ENCODE measurements at regions not wholly inside any gene's neighbourhood (a gene's known extent, or its start where the extent isn't known, plus 50 kb on each side); places are given as distances from the start of the nearest gene placed in this dataset.
"Not testable (repeated sequence)": the region's sequence is repeated elsewhere in the genome, so short reads cannot be mapped to it uniquely, and the experiment has no call there.

DNA sequence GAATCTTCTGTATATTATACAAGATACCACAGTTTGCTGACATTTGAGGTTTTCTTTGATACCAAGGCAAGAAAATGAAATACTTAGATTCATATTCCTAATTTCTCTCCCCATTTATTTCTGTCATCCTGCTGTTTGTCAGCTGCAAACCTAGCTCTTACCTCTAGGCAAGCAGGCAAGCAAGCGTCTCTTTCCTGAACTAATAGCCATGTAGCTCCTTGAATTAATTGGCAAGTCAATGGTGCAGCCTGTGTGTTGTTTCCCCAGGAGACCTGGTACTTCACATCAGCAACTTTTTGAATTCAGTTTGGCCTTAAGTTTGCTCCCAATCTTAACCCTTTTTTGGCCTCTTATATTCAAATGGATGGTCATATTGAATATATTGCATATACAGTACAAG, 573.6 kb upstream of the ARRDC3 start:
- no peak for DNase-seq

DNA sequence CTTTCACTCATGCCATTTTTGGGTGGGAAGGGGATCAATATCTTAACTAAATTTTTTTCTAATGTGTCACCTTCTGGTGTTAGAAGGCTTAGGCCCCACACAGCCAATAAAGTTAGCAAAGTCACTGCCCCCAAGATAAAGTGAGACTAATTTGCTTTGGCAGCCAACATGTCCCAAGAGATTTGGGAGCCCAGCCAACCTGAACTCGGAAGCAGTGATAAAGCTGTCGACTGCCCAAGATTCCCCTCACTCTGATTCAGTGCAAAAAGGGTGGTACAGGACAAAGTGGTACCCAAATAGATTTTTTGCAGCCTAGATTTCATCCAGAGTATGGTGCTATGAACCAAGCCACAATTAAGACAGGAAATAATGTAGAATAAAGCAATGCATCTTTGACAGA, 572.5 kb upstream of the ARRDC3 start:
- DNase-seq: no peak

DNA sequence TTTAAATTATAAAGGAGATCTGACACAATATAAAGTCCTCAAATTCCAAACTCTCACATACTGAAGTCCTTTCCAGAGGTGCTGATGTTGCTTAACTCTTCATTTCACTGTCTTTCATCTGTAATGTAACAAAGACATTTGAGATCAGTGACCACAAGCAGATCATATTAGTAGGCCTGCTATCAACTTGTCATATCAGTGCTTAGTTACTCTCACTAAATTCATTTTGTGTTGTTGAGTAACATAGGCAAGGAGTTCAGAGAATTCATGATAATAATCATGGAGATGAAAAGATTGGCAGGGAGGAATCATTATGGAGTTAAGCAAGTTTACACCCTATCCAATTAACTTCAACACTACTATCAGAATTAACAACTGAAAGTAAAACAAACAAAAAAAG, 571.0 kb upstream of the ARRDC3 start:
- no peak for DNase-seq

DNA sequence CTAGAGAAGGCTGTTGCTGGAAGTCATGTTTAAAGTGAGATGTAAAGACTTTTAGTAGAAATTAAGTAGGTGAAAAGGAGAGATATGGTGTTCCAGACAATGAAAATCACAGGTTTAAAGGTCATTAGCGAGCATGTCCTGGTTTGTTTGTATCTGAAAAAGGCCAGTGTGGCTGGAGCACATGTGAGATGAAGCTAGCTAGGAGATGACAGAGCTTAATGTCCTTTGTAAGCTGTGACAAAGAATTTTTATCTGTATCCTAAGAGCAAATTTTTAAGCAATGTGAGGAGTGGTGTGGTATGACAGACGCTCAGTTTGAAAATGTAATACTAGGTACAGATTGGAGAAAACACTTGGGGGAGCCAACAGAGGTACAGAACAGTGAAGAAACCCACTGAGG, 567.2 kb upstream of the ARRDC3 start:
- no peak for DNase-seq

DNA sequence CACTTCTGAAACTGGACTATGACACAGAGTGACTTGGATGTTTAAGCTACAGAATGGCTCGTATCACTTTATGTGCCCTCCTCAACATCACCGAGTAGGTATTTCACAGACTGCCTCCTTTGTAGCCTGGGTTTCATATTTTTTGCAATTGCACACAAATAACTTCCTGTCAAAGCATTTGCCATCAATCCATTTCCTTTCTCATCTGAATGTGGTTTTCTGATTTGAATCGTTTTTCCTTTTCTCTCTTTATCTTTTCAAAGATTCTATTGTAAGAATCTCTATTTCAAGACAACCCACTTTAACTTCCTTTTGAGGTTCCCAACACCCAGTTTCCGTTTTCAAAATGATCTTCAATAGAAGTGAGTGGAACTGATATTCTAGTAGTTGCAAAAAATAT, 563.8 kb upstream of the ARRDC3 start:
- DNase-seq: peak in 1 of 2 experiments; percentile 14

DNA sequence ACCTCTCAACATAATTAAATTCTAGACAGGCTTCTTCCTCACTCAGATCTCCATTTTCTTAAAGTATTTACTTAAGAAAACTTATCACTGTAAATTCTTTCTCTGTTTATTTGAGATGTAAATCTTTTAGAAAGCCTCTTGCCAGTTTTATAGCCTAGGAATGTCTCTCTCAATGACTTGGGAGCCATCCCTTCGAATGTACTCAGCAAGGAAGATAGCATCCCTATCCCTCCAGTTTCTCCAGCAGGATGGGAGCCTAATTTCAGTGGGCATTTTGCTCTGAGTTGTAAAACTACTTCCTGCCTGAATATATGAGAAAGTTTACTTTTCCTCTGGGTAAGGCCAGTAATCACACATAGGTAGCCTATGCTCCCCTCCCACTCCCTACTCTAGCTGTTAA, 558.5 kb upstream of the ARRDC3 start:
- no peak for DNase-seq

GRCh38 chr5:91938441-91938840, 555.3 kb upstream of the ARRDC3 start:
- no peak for DNase-seq

DNA sequence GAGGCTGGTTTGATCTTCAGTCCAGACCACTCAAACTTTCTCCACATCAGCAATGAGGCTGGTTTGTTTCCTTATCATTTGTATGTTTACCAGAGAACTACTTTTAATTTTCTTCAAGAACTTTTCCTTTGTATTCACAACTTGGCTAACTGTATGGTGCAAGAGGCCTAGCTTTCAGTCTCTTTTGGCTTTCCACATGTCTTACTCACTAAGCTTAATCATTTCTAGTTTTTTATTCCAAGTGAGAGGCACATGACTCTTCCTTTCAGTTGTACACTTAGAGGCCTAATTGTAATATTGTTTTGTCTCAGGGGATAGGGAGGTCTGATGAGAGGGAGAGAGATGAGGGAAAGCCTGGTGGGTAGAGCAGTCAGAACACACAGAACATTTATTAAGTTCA, 554.0 kb upstream of the ARRDC3 start:
- DNase-seq: no peak

- DNase-seq: no peak
Observed at GRCh38 chr5:91929522-91929817, 546.4 kb upstream of the ARRDC3 start.

DNA sequence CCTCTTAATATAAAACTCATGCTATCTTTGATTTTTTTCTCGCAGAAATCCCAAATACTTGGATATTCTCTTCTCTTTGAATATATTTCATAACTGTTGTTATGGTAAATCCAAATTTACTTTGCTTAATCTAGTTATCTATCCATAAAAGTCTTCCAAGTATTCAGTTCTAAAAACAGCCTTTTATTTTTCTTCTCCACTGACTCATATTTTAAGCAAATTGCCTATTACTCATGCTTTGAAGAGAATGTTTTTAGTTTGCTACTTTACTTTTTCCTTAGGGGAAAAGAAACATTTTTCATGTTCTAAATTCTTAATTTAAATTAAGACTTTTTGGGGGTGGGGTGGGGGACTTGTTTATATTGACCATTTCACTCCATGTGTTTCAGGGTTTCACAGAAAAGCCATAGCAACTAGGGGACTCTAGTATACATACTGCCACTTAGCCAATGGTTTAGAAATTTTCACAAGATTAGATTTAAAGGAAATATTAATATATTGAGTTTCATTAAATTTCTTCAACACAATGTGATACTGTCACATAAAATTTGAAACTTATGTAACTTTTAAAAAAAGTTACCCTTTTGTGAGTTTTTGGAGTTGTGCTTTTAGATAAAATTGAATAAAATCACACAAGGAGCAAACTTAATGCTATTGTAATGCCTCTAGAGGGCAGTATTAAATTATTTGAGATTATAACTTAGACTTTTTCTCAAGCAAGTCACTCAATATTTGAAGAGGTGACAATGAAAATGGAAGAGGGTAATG, 545.8 kb upstream of the ARRDC3 start:
- peak; percentile 50 to 52 for DNase-seq

DNA sequence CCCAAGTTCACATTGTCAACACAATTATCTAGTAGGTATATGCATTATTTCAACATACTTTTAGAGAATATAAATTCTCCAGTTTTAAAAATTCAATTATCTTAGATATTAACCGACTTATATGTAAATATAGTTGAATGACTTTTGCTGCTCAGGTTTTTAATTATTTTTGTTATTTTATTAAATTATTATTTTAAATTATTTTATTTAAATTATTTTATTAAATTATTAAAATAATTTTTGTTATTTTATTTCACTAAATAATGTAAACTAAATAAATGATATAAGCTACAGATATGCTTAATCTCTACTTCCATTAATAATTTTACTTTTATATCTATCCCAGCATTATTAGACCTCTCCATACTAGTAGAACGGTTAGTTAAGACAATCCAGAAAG, 544.3 kb upstream of the ARRDC3 start:
- DNase-seq: no peak

DNA sequence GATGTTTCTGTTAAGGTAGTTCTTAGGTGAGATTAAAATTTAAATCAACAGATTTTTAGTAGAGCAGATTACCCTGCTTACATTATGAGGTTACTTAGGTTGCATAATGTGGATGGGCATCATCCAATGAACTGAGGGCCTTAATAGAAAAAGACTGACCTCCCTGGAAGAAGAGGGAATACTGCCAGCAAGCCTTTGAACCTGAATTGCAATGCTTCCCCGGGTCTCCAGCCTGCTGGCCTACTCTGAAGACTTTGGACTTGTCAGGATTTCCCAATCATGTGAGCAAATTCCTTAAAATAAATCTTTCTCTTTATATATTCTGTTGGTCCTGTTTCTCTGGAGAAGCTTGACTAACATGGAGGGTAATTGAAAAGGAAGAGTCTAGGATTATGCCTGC, 542.1 kb upstream of the ARRDC3 start:
- DNase-seq: no peak

- not testable (repeated sequence) for DNase-seq
Observed at GRCh38 chr5:91917037-91917814, 534.1 kb upstream of the ARRDC3 start.

DNA sequence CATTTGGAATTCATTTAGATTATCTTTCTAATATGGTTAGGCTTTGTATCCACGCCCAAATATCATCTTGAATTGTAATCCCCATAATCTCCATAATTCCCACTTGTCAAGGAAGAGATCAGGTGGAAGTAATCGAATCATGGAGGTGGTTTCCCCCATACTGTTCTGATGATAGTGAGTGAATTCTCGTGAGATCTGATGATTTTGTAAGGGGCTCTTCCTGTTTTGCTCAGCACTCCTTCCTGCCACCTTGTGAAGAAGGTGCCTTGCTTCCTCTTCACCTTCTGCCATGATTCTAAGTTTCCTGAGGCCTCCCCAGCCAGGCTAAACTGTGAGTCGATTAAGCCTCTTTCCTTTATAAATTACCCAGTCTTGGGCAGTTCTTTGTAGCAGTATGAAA, 527.5 kb upstream of the ARRDC3 start:
- DNase-seq: no peak

GRCh38 chr5:91910247-91910646, 527.1 kb upstream of the ARRDC3 start:
- no peak for DNase-seq

DNA sequence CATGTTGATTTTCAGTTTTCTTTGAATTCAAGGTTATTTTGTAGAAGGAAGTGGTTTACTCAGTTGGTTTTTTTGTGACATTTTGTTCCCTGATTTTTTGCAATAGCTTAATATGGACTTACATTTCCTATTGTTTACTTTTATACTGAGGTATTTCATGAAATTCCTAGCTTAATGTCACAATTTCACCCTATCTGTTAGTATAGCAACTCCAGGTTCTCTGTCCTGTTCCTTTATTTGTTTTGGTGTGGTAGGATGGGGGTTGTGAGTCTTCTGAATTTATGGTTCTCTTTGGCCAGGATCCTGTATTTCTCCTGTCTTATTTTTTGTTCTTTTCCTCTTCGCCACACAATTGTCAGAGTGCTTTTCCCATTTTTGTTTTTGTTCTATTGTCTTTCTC, 523.4 kb upstream of the ARRDC3 start:
- no peak for DNase-seq

- no peak for DNase-seq
Observed at GRCh38 chr5:91906027-91906426, 522.9 kb upstream of the ARRDC3 start.

GRCh38 chr5:91898898-91899297, 515.8 kb upstream of the ARRDC3 start:
- no peak for DNase-seq

DNA sequence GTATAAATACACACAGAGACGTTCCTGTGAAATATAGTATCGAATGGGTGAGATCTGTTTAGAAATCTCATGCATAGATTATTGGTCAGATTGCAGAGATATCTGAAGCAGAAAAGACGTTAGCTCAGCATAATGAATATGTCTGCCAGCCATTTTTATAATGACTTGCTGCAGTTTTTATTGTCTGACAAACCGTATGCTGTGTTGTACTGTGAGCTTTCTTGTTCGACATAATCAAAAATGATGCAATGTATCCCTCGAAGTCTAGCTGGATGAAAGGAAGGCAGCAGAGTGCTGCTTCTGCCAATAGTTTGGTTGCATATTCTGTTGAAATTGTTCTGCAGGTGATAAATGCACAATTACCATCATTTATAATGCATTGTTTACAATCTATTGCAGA, 514.9 kb upstream of the ARRDC3 start:
- DNase-seq: no peak

DNA sequence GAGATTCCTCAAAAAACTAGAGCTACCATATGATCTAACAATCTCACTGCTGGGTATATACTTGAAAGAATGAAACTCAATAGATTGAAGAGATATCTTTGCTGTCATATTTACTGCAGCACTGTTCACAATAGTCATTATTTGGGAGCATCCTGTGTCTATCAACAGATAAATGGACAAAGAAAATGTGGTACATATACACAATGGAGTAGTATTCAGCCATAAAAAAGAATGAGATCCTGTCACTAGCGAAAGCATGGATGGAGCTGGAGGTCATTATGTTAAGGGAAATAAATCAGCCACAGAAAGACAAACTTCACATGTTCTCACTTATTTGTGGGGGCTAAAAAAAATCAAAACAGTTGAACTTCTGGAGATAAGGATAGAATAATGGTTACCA, 505.7 kb upstream of the ARRDC3 start:
- DNase-seq: no peak

GRCh38 chr5:91885291-91886265, 502.5 kb upstream of the ARRDC3 start:
- DNase-seq: no peak

- no peak for DNase-seq
Observed at GRCh38 chr5:91884036-91884435, 500.9 kb upstream of the ARRDC3 start.

DNA sequence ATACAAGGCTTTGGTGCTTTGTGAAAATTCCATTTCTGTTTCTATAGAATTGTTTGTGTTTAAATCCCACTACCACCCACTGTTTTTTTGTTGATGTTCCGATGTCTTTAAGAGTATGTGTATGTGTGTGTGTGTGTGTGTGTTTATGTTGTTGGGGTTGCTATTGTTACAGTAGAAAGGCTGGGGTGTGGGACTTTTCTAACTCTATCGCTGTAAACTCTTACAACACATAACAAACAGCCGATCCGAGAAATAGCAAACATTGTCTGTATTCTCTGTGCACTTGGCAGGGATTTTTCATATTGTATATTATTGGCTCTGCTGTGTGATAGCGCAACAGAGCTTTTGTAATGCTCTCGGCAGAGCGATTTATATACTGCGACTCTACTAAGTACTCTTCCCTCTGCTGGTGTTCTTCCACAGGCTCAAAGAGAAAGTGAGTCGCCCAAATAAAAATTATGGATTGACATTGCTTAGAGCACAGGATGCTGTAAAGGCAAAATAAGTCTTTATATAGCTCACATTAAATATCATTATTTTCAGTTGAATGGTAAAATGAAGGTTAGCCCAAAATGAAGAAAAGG, 492.2 kb upstream of the ARRDC3 start:
- no peak for DNase-seq
